HFF-Myc (cell line): ENCODE measurements at regions not wholly inside any gene's neighbourhood (a gene's known extent, or its start where the extent isn't known, plus 50 kb on each side); places are given as distances from the start of the nearest gene placed in this dataset.

ENCODE experiments used
- DNase-seq: peaks from one replicate; pipeline ENCODE4 v3.0.0-alpha.2; 2011; ENCODE audit warnings: low read depth; ENCODE audit errors: extremely low read depth
- H3K4me3 ChIP-seq: replicated peaks from 2 replicates; pipeline ENCODE4 v1.5.1; 2011; ENCODE audit warnings: low read depth, mild to moderate bottlenecking, control low read depth, low read length
- TF ChIP-seq, protein P1 (sequence below): IDR thresholded peaks from 2 replicates; pipeline ENCODE4 v1.5.1; 2012; ENCODE audit warnings: mild to moderate bottlenecking, low read depth, low read length, control low read depth; ENCODE audit errors: missing control alignments

DNA sequence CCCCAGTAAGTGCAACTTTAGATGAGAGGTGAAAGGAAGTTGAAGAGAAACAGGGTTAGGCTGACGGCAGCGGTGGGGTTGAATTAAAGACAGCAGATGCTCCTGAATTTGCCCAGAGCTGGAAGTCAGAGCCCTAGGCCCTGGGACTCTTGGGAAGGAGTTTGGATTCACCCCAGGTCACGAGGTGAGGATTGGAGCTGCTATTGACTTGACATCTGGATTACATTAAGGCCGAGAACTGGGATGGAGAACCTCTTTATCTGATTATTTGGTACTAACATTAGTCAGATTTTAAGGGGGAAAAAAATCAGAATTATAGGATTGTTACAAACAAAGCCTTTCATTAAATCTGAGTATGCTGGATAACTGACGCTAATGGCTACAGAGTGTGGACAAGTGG is 367.2 kb downstream of the ZNF536 start:
- H3K4me3 ChIP-seq, result no peak overlapping the region
- TF ChIP-seq, protein P1, sequence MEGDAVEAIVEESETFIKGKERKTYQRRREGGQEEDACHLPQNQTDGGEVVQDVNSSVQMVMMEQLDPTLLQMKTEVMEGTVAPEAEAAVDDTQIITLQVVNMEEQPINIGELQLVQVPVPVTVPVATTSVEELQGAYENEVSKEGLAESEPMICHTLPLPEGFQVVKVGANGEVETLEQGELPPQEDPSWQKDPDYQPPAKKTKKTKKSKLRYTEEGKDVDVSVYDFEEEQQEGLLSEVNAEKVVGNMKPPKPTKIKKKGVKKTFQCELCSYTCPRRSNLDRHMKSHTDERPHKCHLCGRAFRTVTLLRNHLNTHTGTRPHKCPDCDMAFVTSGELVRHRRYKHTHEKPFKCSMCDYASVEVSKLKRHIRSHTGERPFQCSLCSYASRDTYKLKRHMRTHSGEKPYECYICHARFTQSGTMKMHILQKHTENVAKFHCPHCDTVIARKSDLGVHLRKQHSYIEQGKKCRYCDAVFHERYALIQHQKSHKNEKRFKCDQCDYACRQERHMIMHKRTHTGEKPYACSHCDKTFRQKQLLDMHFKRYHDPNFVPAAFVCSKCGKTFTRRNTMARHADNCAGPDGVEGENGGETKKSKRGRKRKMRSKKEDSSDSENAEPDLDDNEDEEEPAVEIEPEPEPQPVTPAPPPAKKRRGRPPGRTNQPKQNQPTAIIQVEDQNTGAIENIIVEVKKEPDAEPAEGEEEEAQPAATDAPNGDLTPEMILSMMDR, result no peak
- no peak for DNase-seq

- TF ChIP-seq, protein P1, result no peak
- no peak for DNase-seq
- H3K4me3 ChIP-seq, result no peak overlapping the region
Measured at GRCh38 chr19:30738047-30738446, 365.9 kb downstream of the ZNF536 start.

DNA sequence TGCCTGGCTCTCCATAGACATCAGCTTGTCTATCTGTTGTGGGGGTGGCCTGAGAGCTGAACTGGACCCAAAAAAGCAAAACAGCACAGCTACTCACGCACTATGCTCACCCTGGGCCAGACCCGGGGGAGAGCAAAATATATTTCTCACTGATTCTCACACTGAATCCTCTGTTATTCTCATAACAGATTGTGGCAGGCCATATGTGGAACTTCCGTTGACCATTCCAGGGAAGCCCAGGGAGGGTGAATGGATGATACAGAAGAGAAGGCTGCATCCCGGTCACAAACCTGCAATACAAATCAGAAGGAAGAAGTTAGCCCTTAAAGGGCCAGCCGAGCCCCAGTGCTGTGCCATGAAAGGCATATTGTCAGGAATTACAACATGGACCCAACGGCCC is 362.5 kb downstream of the ZNF536 start:
- TF ChIP-seq, protein P1, result no peak
- DNase-seq, result no peak

DNA sequence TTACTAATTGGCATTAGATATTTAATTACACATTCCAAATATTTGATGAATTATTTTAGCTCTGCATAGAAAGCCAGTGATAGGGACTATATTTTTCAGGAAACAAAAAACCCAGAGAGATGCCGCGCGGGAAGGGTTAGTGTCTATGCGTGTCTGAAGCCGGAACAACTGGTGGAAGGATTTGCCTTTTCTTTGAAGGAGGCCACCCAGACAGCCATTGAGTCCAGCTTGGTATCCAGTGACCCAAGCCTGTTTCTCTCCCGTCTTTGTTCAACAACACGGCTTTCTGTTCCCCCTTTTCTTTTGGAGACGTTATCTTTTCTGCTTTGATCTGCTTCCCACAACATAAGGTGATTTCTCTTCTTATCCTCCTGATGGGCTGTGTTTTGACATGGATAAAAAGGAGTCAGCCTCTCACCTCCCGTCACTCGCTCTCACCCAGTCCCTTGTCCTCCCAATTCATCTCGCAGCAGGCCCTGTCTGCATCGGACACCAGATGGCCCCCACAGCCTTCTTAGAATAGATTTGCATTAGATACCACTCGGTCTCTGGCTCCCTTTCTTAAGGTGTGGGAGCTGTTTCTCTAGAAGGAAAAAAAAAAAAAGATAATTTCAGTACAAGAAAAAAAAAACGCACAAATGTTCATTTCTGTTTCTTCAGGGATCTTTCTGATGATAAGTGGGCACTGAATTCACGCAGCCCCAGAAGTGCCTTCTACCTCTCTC is 361.8 kb downstream of the ZNF536 start:
- DNase-seq, result no peak
- TF ChIP-seq, protein P1, result no peak
- H3K4me3 ChIP-seq, result no peak overlapping the region

More for the DNA sequence above, 362.5 kb downstream of the ZNF536 start:
- no peak overlapping the region for H3K4me3 ChIP-seq

DNA sequence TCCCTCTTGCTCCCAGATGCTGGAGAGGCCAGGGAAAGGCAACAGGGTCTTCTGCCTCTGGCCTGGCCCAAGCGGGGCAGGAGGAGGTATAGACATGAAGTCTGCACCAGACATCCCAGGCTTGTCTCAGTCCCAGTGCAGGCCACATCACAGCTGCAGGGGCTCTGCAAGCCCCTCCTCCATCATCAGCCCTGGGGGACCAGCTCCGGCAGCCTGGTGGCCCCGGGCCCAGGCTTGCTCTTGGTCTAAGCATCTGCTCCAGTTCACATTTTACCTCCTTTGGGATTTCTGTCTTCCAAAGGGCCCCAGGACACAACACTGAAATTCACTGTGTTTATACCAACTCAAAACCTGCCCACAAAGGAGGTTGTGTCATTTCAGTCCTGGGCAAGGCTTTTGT is 359.4 kb downstream of the ZNF536 start:
- DNase-seq, result no peak
- H3K4me3 ChIP-seq, result no peak overlapping the region
- TF ChIP-seq, protein P1, result no peak

DNA sequence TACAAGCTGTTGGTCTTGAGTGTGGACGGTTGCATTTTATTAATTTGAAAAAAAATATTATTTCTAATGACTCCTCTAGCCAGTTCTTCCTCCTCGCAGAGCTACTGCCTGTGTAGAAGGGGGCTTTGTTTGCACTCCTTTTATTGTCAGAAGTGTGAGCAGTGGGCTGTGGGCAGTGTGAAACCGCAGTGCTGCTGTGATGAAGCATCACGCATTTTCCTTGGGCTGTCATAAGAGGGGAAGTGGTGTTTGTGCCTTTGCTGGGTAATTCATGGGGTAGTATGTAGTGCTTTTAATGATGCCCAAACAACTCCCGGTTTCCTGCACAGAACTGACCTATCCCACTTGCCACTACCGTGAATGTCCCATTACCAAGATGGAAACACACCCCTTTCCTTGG is 357.3 kb downstream of the ZNF536 start:
- no peak overlapping the region for H3K4me3 ChIP-seq
- TF ChIP-seq, protein P1, result no peak
- no peak for DNase-seq

DNA sequence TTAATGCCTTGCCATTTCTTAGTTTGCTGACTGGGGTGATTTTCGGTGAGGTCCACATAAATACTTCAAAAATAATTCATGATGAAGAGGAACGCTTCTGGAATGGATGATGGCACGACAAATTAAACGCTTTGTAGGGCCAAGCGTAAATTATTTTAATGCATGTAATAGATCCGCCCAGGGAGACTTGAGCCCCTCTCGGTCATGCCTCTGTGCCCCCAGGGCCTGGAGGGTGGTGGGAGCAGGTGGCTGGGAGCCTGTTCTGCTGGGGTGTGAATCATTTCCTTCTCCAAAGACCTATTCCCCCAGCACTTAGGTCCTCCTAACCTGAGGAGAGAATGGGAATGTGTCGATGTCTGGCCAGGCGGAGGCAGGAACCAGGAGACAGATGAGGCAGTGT is 350.6 kb downstream of the ZNF536 start:
- no peak for DNase-seq
- TF ChIP-seq, protein P1, result no peak
- H3K4me3 ChIP-seq, result no peak overlapping the region
